NT2/D1 (cell line): ENCODE measurements at regions not wholly inside any gene's neighbourhood (a gene's known extent, or its start where the extent isn't known, plus 50 kb on each side); places are given as distances from the start of the nearest gene placed in this dataset.

ENCODE experiments used
- DNase-seq: peaks from one replicate; pipeline ENCODE4 v3.0.0-alpha.2; 2011; ENCODE audit warnings: low read depth, low spot score
- H3K27me3 ChIP-seq: 2 replicates; pipeline ENCODE4 v1.6.0; 2011; ENCODE audit warnings: mild to moderate bottlenecking; ENCODE audit not compliant: insufficient read length, insufficient read depth
- H3K36me3 ChIP-seq: 2 replicates; pipeline ENCODE4 v1.6.1; 2011; ENCODE audit warnings: mild to moderate bottlenecking, low read length, mixed read lengths; ENCODE audit not compliant: insufficient read depth, insufficient read length
- H3K4me1 ChIP-seq: 2 replicates; pipeline ENCODE4 v1.5.1; 2011; ENCODE audit not compliant: insufficient read depth, insufficient read length
- H3K4me3 ChIP-seq: 2 replicates; pipeline ENCODE4 v1.5.1; 2011; ENCODE audit warnings: low read depth; ENCODE audit not compliant: insufficient read length
- H3K9ac ChIP-seq: 2 replicates; pipeline ENCODE4 v1.6.0; 2011; ENCODE audit warnings: low read depth; ENCODE audit not compliant: insufficient read length
- H3K9me3 ChIP-seq: 2 replicates; pipeline ENCODE4 v1.5.1; 2011; ENCODE audit warnings: mild to moderate bottlenecking, low read length; ENCODE audit not compliant: insufficient read depth
- SUZ12 ChIP-seq: IDR thresholded peaks from 2 replicates; pipeline ENCODE4 v1.6.1; 2011; ENCODE audit not compliant: insufficient read length, insufficient read depth; ENCODE audit errors: extremely low read depth
- YY1 ChIP-seq: IDR thresholded peaks from 2 replicates; pipeline ENCODE4 v1.6.1; 2011; ENCODE audit not compliant: insufficient read length, insufficient read depth
- ZNF274 ChIP-seq: IDR thresholded peaks from 2 replicates; pipeline ENCODE4 v1.6.1; 2011; ENCODE audit warnings: mild to moderate bottlenecking, low read depth, low read length

DNA sequence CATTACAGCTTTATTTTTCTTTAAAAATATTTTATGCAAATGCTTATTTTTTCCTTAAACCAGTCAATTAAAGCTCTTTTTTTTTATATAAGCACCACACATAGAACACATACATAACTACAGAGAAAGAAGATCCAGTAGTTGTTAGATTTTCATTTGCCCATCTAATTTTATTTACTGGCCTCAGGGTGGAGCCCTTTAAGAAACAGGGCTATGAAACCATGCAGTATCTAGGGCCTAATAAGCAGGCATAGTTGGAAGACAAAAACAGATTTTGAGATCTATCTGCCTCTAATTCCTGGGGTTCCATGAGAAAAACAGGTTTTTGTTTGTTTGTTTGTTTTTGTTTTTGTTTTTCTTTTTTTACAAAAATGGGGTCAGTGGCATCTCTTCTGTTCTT is 120.6 kb downstream of the BCHE start:
- no peaks in the 10 kb centered on the region for H3K27me3 ChIP-seq
- peaks cover 10% of the 10 kb centered on the region; the same call in 1 of the 2 replicates for H3K9me3 ChIP-seq
- no peaks in the 10 kb centered on the region for H3K4me1 ChIP-seq
- no peak for DNase-seq
- H3K4me3 ChIP-seq, result no peak overlapping the region
- H3K36me3 ChIP-seq, result no peaks in the 10 kb centered on the region
- no peak overlapping the region for H3K9ac ChIP-seq
- no peak for TF ChIP-seq ZNF274
- no peak for TF ChIP-seq SUZ12
- TF ChIP-seq YY1, result no peak

DNA sequence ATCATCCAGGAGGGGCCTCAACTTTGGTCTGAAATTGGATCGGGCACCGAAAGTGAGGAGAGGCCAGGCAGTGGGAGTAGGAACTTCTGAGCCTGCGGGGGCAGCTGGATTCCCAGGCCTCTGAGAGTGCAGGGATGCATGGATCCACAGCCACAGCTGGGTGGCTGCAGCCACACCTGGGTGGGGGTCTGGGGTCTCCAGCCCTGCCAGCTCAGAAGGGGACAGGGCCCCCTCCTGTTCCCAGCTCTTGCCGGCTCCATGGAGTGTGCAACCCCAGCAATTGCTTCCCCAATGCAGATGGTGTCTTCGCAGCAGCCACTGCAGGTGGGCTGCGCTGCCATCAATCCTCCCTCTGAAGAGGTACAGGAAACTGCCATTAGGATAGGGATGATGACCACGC is 123.7 kb downstream of the BCHE start:
- TF ChIP-seq ZNF274 (no peak), SUZ12 (no peak), YY1 (no peak)
- no peak for DNase-seq
- H3K9ac ChIP-seq, result no peak overlapping the region
- H3K4me3 ChIP-seq, result no peak overlapping the region
- H3K9me3 ChIP-seq, result no peaks in the 10 kb centered on the region
- no peaks in the 10 kb centered on the region for H3K27me3 ChIP-seq
- no peaks in the 10 kb centered on the region for H3K36me3 ChIP-seq
- no peaks in the 10 kb centered on the region for H3K4me1 ChIP-seq

- DNase-seq, result no peak
- Histone ChIP-seq H3K4me3 (no peak overlapping the region), H3K9me3 (no peaks in the 10 kb centered on the region), H3K4me1 (no peaks in the 10 kb centered on the region), H3K9ac (no peak overlapping the region), H3K27me3 (no peaks in the 10 kb centered on the region), H3K36me3 (no peaks in the 10 kb centered on the region)
- TF ChIP-seq YY1 (no peak), SUZ12 (no peak), ZNF274 (no peak)
Observed at GRCh38 chr3:165712382-165712781, 124.8 kb downstream of the BCHE start.

- no peak overlapping the region for H3K9ac ChIP-seq
- TF ChIP-seq ZNF274, result no peak
- no peak for TF ChIP-seq YY1
- TF ChIP-seq SUZ12, result no peak
- no peak overlapping the region for H3K4me3 ChIP-seq
Observed at GRCh38 chr3:165697910-165698309, 139.3 kb downstream of the BCHE start.

DNA sequence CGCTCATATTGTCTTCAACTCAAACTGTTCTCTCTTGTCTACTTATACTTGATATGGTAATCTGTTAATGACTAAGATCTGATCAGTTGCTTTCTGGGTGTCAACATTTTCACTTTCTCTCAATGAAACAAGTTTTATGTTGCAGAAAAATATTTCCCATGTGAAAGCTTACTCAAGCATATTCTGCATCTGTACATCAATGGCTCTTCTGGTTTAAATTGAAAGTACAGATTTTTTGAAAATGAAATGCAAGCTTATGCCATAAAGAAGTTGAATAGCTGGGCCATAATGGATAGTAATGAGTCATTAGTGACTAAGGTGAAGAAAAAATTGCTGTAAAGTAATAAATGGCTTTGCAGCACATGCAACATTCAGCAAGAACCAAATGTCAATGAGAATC is 140.7 kb downstream of the BCHE start:
- DNase-seq, result no peak
- Histone ChIP-seq H3K4me3 (no peak overlapping the region), H3K27me3 (no peaks in the 10 kb centered on the region), H3K9ac (no peak overlapping the region), H3K9me3 (peaks cover 12% of the 10 kb centered on the region), H3K36me3 (no peaks in the 10 kb centered on the region), H3K4me1 (no peaks in the 10 kb centered on the region)
- TF ChIP-seq YY1 (no peak), ZNF274 (no peak), SUZ12 (no peak)

More at GRCh38 chr3:165697910-165698309, 139.3 kb downstream of the BCHE start:
- H3K27me3 ChIP-seq, result no peaks in the 10 kb centered on the region
- H3K36me3 ChIP-seq, result no peaks in the 10 kb centered on the region
- no peaks in the 10 kb centered on the region for H3K4me1 ChIP-seq
- DNase-seq, result no peak
- H3K9me3 ChIP-seq, result peaks cover under 1% of the 10 kb centered on the region; the same call in 1 of the 2 replicates

- Histone ChIP-seq H3K9me3 (no peaks in the 10 kb centered on the region), H3K4me1 (no peaks in the 10 kb centered on the region), H3K4me3 (no peak overlapping the region), H3K9ac (no peak overlapping the region), H3K27me3 (no peaks in the 10 kb centered on the region), H3K36me3 (no peaks in the 10 kb centered on the region)
- TF ChIP-seq ZNF274 (no peak), YY1 (no peak), SUZ12 (no peak)
- DNase-seq, result no peak
Observed at GRCh38 chr3:165683947-165684346, 153.3 kb downstream of the BCHE start.

GRCh38 chr3:165682734-165683133 is 154.5 kb downstream of the BCHE start:
- Histone ChIP-seq H3K27me3 (no peaks in the 10 kb centered on the region), H3K4me3 (no peak overlapping the region), H3K36me3 (no peaks in the 10 kb centered on the region), H3K9ac (no peak overlapping the region), H3K4me1 (no peaks in the 10 kb centered on the region), H3K9me3 (no peaks in the 10 kb centered on the region)
- no peak for DNase-seq
- TF ChIP-seq YY1 (no peak), ZNF274 (no peak), SUZ12 (no peak)
